Nephron (organoid): ENCODE measurements at regions not wholly inside any gene's neighbourhood (a gene's known extent, or its start where the extent isn't known, plus 50 kb on each side); places are given as distances from the start of the nearest gene placed in this dataset.

ENCODE experiments used
- H3K27ac Mint-ChIP-seq, 3 experiments: 2 replicates each; pipeline ENCODE4 v1.8.0; 2020; ENCODE audit warnings: mixed read lengths in 3 of 3, mild to moderate bottlenecking in 2 of 3, moderate library complexity in 1 of 3
- H3K27me3 Mint-ChIP-seq: 2 replicates; pipeline ENCODE4 v1.8.0; 2021; ENCODE audit warnings: low read depth, mild to moderate bottlenecking, moderate library complexity, mixed read lengths
- H3K36me3 Mint-ChIP-seq: 2 replicates; pipeline ENCODE4 v1.8.0; 2020; ENCODE audit warnings: low read depth, mixed read lengths
- H3K4me1 Mint-ChIP-seq: 2 replicates; pipeline ENCODE4 v1.8.0; 2020; ENCODE audit warnings: mixed read lengths
- H3K4me3 Mint-ChIP-seq, 3 experiments: 2 replicates each; pipeline ENCODE4 v1.8.0; 2020; ENCODE audit warnings: mild to moderate bottlenecking in 3 of 3, mixed read lengths in 3 of 3, moderate library complexity in 2 of 3
- H3K9me3 Mint-ChIP-seq: 2 replicates; pipeline ENCODE4 v1.8.0; 2020; ENCODE audit warnings: mixed read lengths
- CTCF ChIP-seq, 3 experiments: fragments of 200-600 bp; sonication (generic); IDR thresholded peaks; one replicate each; pipeline ENCODE4 v1.5.0; 2021; ENCODE audit warnings: antibody characterized with exemption in 3 of 3; ENCODE audit not compliant: unreplicated experiment in 3 of 3

- Mint-ChIP-seq H3K27me3 (no peaks in the 10 kb centered on the region), H3K36me3 (peaks cover 9% of the 10 kb centered on the region), H3K4me1 (peaks cover 5% of the 10 kb centered on the region), H3K27ac (no peak overlapping the region), H3K4me3 (no peak overlapping the region), H3K9me3 (peaks cover 31% of the 10 kb centered on the region)
- TF ChIP-seq CTCF (IDR thresholded peaks at IDR 0.05; ENCODE audit: unreplicated experiment in 3 of 3): no peak
Measured at GRCh38 chr16:51696376-51696775, 545.3 kb upstream of the SALL1 start.

GRCh38 chr16:51691109-51691508 is 540.0 kb upstream of the SALL1 start:
- Mint-ChIP-seq H3K36me3 (peaks cover 9% of the 10 kb centered on the region), H3K9me3 (peaks cover 42% of the 10 kb centered on the region), H3K27me3 (no peaks in the 10 kb centered on the region), H3K27ac (no peak overlapping the region), H3K4me1 (no peaks in the 10 kb centered on the region), H3K4me3 (no peak overlapping the region)
- no peak for TF ChIP-seq CTCF (IDR thresholded peaks at IDR 0.05; ENCODE audit: unreplicated experiment in 3 of 3)

- H3K9me3 Mint-ChIP-seq: peaks cover 7% of the 10 kb centered on the region
Measured at GRCh38 chr16:51685498-51685897, 534.4 kb upstream of the SALL1 start.

GRCh38 chr16:51683882-51684281 is 532.8 kb upstream of the SALL1 start:
- TF ChIP-seq CTCF (IDR thresholded peaks at IDR 0.05; ENCODE audit: unreplicated experiment in 3 of 3): no peak
- no peak overlapping the region for H3K4me3 Mint-ChIP-seq
- H3K4me1 Mint-ChIP-seq: no peaks in the 10 kb centered on the region
- no peaks in the 10 kb centered on the region for H3K9me3 Mint-ChIP-seq
- H3K27me3 Mint-ChIP-seq: peaks cover 4% of the 10 kb centered on the region
- H3K36me3 Mint-ChIP-seq: no peaks in the 10 kb centered on the region
- no peak overlapping the region for H3K27ac Mint-ChIP-seq

More at GRCh38 chr16:51685498-51685897, 534.4 kb upstream of the SALL1 start:
- Mint-ChIP-seq H3K4me1 (no peaks in the 10 kb centered on the region), H3K4me3 (no peak overlapping the region), H3K27ac (no peak overlapping the region), H3K27me3 (no peaks in the 10 kb centered on the region), H3K36me3 (no peaks in the 10 kb centered on the region)
- no peak for TF ChIP-seq CTCF (IDR thresholded peaks at IDR 0.05; ENCODE audit: unreplicated experiment in 3 of 3)

GRCh38 chr16:51682905-51683304 is 531.8 kb upstream of the SALL1 start:
- no peaks in the 10 kb centered on the region for H3K9me3 Mint-ChIP-seq
- no peak overlapping the region for H3K27ac Mint-ChIP-seq
- no peak for TF ChIP-seq CTCF (IDR thresholded peaks at IDR 0.05; ENCODE audit: unreplicated experiment in 3 of 3)
- no peaks in the 10 kb centered on the region for H3K36me3 Mint-ChIP-seq
- H3K4me1 Mint-ChIP-seq: no peaks in the 10 kb centered on the region
- H3K4me3 Mint-ChIP-seq: no peak overlapping the region
- H3K27me3 Mint-ChIP-seq: peaks cover 4% of the 10 kb centered on the region

- peaks cover 13% of the 10 kb centered on the region for H3K27me3 Mint-ChIP-seq
- H3K4me1 Mint-ChIP-seq: no peaks in the 10 kb centered on the region
- H3K27ac Mint-ChIP-seq: no peak overlapping the region
- no peak for TF ChIP-seq CTCF (IDR thresholded peaks at IDR 0.05; ENCODE audit: unreplicated experiment in 3 of 3)
- H3K9me3 Mint-ChIP-seq: no peaks in the 10 kb centered on the region
- no peak overlapping the region for H3K4me3 Mint-ChIP-seq
- H3K36me3 Mint-ChIP-seq: peaks cover 4% of the 10 kb centered on the region
Measured at GRCh38 chr16:51674615-51675014, 523.5 kb upstream of the SALL1 start.
